Endothelial cell of umbilical vein (primary cell): ENCODE measurements at regions not wholly inside any gene's neighbourhood (a gene's known extent, or its start where the extent isn't known, plus 50 kb on each side); places are given as distances from the start of the nearest gene placed in this dataset.

Source experiments
- BruUV-seq: library from RNA; stranded (reverse); fragments of 400-500 nt; replicated peaks from 2 replicates; lab custom pipeline; 2021; lab: Mats Ljungman, UMichigan
- CTCF ChIA-PET: fragments of 300-600, 350-600 bp; sonication (Branson Sonifier 250); formaldehyde crosslinking; loops from one replicate; lab custom pipeline; 2021; ENCODE audit warnings: antibody characterized with exemption, inconsistent platforms; lab: Charles Lee
- POLR2A ChIA-PET: fragments of 300-600, 350-600 bp; sonication (Branson Sonifier 250); formaldehyde crosslinking; loops from one replicate; lab custom pipeline; 2021; ENCODE audit warnings: antibody characterized with exemption, inconsistent platforms; lab: Charles Lee
- DNase-seq: peaks from one replicate; pipeline ENCODE4 v3.0.0-alpha.2; 2011; ENCODE audit warnings: low read depth, low spot score
- FAIRE-seq: peaks from 2 replicates; lab custom pipeline; 2011; peaks lifted over from hg19 to GRCh38; lab: Jason Lieb, UNC
- H2AFZ ChIP-seq: 2 replicates; pipeline ENCODE4 v1.6.0; 2012; ENCODE audit warnings: low read depth, low read length, control low read depth, inconsistent platforms
- H3K27ac ChIP-seq: 2 replicates; pipeline ENCODE4 v1.5.1; 2011; ENCODE audit warnings: low read depth, mild to moderate bottlenecking, control low read depth, low read length, moderate library complexity; ENCODE audit not compliant: insufficient read depth
- H3K27me3 ChIP-seq, 2 experiments: 2 replicates each; pipeline versions ENCODE4 v1.6.0 to v1.6.1; 2011; ENCODE audit warnings: low read length in 2 of 2, mixed read lengths in 1 of 2; ENCODE audit not compliant: control insufficient read depth in 2 of 2, insufficient read depth in 2 of 2
- H3K36me3 ChIP-seq, 2 experiments: 2 replicates in 1 of 2; 3 replicates in 1 of 2; pipeline ENCODE4 v1.5.1; 2011; ENCODE audit warnings: low read length in 2 of 2, mild to moderate bottlenecking in 1 of 2, moderate library complexity in 1 of 2; ENCODE audit not compliant: control insufficient read depth in 2 of 2, insufficient read depth in 2 of 2; ENCODE audit errors: extremely low read depth in 1 of 2
- H3K4me1 ChIP-seq: 3 replicates; pipeline ENCODE4 v1.5.1; 2011; ENCODE audit warnings: mild to moderate bottlenecking, low read length; ENCODE audit not compliant: control insufficient read depth, insufficient read depth; ENCODE audit errors: extremely low read depth
- H3K4me2 ChIP-seq: 2 replicates; pipeline ENCODE4 v1.6.1; 2011; ENCODE audit warnings: low read length, control low read depth, mixed read lengths; ENCODE audit not compliant: insufficient read depth
- H3K4me3 ChIP-seq, 3 experiments: fragments of 200-600 bp in 1 of 3; sonication (generic), shearing (Covaris generic) in 1 of 3; replicated peaks in 1 of 3; 2 replicates each; pipeline ENCODE4 v1.5.1; 2011 to 2016; ENCODE audit warnings: control low read depth in 3 of 3, low read length in 3 of 3, mild to moderate bottlenecking in 2 of 3, inconsistent platforms in 1 of 3, low read depth in 1 of 3, moderate library complexity in 1 of 3; ENCODE audit not compliant: insufficient read depth in 1 of 3
- H3K79me2 ChIP-seq: 2 replicates; pipeline ENCODE4 v1.6.0; 2012; ENCODE audit warnings: low read length, inconsistent platforms; ENCODE audit not compliant: control insufficient read depth, insufficient read depth
- H3K9ac ChIP-seq: replicated peaks from 2 replicates; pipeline ENCODE3; 2011; ENCODE audit warnings: low read length, control low read depth; ENCODE audit not compliant: insufficient read depth; ENCODE audit errors: extremely low read depth
- H3K9me1 ChIP-seq: replicated peaks from 3 replicates; pipeline ENCODE4 v1.6.0; 2011; ENCODE audit warnings: mild to moderate bottlenecking, low read length; ENCODE audit not compliant: control insufficient read depth, insufficient read depth; ENCODE audit errors: extremely low read depth
- H3K9me3 ChIP-seq: replicated peaks from 2 replicates; pipeline ENCODE4 v1.5.1; 2012; ENCODE audit warnings: low read length, inconsistent platforms; ENCODE audit not compliant: control insufficient read depth, insufficient read depth
- H4K20me1 ChIP-seq: replicated peaks from 2 replicates; pipeline ENCODE3; 2011; ENCODE audit warnings: mild to moderate bottlenecking, low read length; ENCODE audit not compliant: control insufficient read depth, insufficient read depth; ENCODE audit errors: extremely low read depth
- EZH2 ChIP-seq: IDR thresholded peaks from 2 replicates; pipeline ENCODE4 v1.6.1; 2012; ENCODE audit warnings: borderline replicate concordance, low read depth, mild to moderate bottlenecking, moderate library complexity, low read length, inconsistent platforms; ENCODE audit not compliant: severe bottlenecking
- FOS ChIP-seq: IDR thresholded peaks from 2 replicates; pipeline ENCODE4 v1.6.1; 2011; ENCODE audit warnings: mild to moderate bottlenecking, low read length, moderate library complexity, borderline replicate concordance; ENCODE audit not compliant: insufficient read depth
- GATA2 ChIP-seq: IDR thresholded peaks from 2 replicates; pipeline ENCODE4 v1.7.0; 2011; ENCODE audit warnings: low read depth, mild to moderate bottlenecking, moderate library complexity, mixed read lengths, low read length; ENCODE audit not compliant: insufficient read length, insufficient read depth
- JUN ChIP-seq: IDR thresholded peaks from 2 replicates; pipeline ENCODE4 v1.6.1; 2011; ENCODE audit warnings: borderline replicate concordance, low read depth; ENCODE audit not compliant: insufficient read length, insufficient read depth
- MAX ChIP-seq: IDR thresholded peaks from 2 replicates; pipeline ENCODE4 v1.6.1; 2011; ENCODE audit not compliant: insufficient read depth, insufficient read length
- MYC ChIP-seq: IDR thresholded peaks from one replicate; pipeline ENCODE4 v1.6.1; 2011; ENCODE audit warnings: mild to moderate bottlenecking, low read depth, low read length
- POLR2A ChIP-seq: IDR thresholded peaks from 2 replicates; pipeline ENCODE4 v1.6.1; 2012; ENCODE audit warnings: low read depth, mild to moderate bottlenecking, control low read depth, low read length
- POLR2AphosphoS5 ChIP-seq: IDR thresholded peaks from 2 replicates; pipeline ENCODE4 v1.6.1; 2012; ENCODE audit warnings: low read depth, mild to moderate bottlenecking, control low read depth, low read length, moderate library complexity; ENCODE audit not compliant: insufficient read depth
- dilution Hi-C: fragments of 300-500 bp; cut with MboI; formaldehyde crosslinking; loops from one replicate; pipeline ENCODE4 v1.15.0; 2019; ENCODE audit warnings: low sequenced_read_pairs; ENCODE audit not compliant: extremely low pct_ligation_motif_present
- intact Hi-C: fragments of 100-400 bp; cut with micrococcal nuclease; formaldehyde crosslinking; loops from one replicate; pipeline ENCODE4 v1.10.0; 2022
- TF ChIP-seq, protein P1 (sequence below), 2 donors: IDR thresholded peaks; 1 replicate in 1 of 2; 2 replicates in 1 of 2; pipeline ENCODE4 v1.5.1; 2011; ENCODE audit warnings: low read length in 2 of 2, mild to moderate bottlenecking in 2 of 2, moderate library complexity in 2 of 2, control low read depth in 1 of 2, inconsistent platforms in 1 of 2, low read depth in 1 of 2; ENCODE audit not compliant: insufficient read depth in 1 of 2; ENCODE audit errors: extremely low read depth in 1 of 2

DNA sequence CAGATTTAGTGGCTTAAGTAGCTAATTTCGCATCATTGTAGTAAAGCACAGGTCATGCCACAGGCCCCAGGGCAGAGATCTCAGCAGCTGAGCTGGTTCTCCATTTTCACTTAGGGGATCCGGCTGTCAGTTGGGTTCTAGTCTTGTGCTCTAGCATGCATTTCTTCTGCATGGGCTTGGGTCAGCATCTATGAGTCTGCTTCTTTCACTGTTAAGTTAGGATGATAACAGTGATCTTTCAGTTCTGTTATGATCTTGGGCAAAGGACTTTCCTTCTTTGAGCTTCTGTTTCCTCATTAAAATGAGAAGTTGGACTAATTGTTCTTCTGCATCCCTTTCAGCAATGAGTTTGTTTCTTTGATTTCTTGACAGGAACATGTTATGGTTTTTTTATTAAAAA, 123.6 kb upstream of the DNAH14 start:
- no peak overlapping the region for H3K27ac ChIP-seq
- no peak overlapping the region for H3K9ac ChIP-seq
- TF ChIP-seq JUN: no peak
- TF ChIP-seq EZH2: no peak
- TF ChIP-seq MAX: no peak
- no peak for TF ChIP-seq MYC
- TF ChIP-seq, protein P1, sequence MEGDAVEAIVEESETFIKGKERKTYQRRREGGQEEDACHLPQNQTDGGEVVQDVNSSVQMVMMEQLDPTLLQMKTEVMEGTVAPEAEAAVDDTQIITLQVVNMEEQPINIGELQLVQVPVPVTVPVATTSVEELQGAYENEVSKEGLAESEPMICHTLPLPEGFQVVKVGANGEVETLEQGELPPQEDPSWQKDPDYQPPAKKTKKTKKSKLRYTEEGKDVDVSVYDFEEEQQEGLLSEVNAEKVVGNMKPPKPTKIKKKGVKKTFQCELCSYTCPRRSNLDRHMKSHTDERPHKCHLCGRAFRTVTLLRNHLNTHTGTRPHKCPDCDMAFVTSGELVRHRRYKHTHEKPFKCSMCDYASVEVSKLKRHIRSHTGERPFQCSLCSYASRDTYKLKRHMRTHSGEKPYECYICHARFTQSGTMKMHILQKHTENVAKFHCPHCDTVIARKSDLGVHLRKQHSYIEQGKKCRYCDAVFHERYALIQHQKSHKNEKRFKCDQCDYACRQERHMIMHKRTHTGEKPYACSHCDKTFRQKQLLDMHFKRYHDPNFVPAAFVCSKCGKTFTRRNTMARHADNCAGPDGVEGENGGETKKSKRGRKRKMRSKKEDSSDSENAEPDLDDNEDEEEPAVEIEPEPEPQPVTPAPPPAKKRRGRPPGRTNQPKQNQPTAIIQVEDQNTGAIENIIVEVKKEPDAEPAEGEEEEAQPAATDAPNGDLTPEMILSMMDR (IDR thresholded peaks at IDR 0.05; ENCODE audit: extremely low read depth in 1 of 2, insufficient read depth in 1 of 2, low read depth in 1 of 2, low read length in 2 of 2): no peak
- H3K4me1 ChIP-seq: no peaks in the 10 kb centered on the region
- POLR2A ChIA-PET: no interaction called here
- H3K4me2 ChIP-seq: no peak overlapping the region
- BruUV-seq: no TSS peak
- no peaks in the 10 kb centered on the region for H4K20me1 ChIP-seq
- dilution Hi-C loops (no loop called here), intact Hi-C loops (no loop called here)
- H2AFZ ChIP-seq: no peak overlapping the region
- no peaks in the 10 kb centered on the region for H3K36me3 ChIP-seq
- H3K79me2 ChIP-seq: no peaks in the 10 kb centered on the region
- no peak for FAIRE-seq
- CTCF ChIA-PET: interaction anchor here (0.7 kb wide), 1 partner anchor 292 kb away, joined by 3 read pairs; no protein-coding TSS in a partner anchor
- H3K27me3 ChIP-seq: no peaks in the 10 kb centered on the region
- DNase-seq: no peak
- no peaks in the 10 kb centered on the region for H3K9me1 ChIP-seq
- H3K9me3 ChIP-seq: no peaks in the 10 kb centered on the region
- H3K4me3 ChIP-seq: no peak overlapping the region

- CTCF ChIA-PET: no interaction called here
- no peak for FAIRE-seq
Observed at GRCh38 chr1:224809137-224809536, 120.3 kb upstream of the DNAH14 start.

More at GRCh38 chr1:224809137-224809536, 120.3 kb upstream of the DNAH14 start:
- no peaks in the 10 kb centered on the region for H3K9me1 ChIP-seq
- H3K4me1 ChIP-seq: no peaks in the 10 kb centered on the region
- no peaks in the 10 kb centered on the region for H3K36me3 ChIP-seq
- H2AFZ ChIP-seq: no peak overlapping the region
- dilution Hi-C loops: no loop called here
- H3K27me3 ChIP-seq: no peaks in the 10 kb centered on the region
- H3K9ac ChIP-seq: no peak overlapping the region
- H4K20me1 ChIP-seq: no peaks in the 10 kb centered on the region
- no peaks in the 10 kb centered on the region for H3K79me2 ChIP-seq
- H3K4me2 ChIP-seq: no peak overlapping the region
- intact Hi-C loops: no loop called here
- H3K27ac ChIP-seq: no peak overlapping the region
- no peak overlapping the region for H3K4me3 ChIP-seq
- H3K9me3 ChIP-seq: no peaks in the 10 kb centered on the region
- TF ChIP-seq FOS (no peak), POLR2A (no peak), MAX (no peak), MYC (no peak), POLR2AphosphoS5 (no peak), EZH2 (no peak), JUN (no peak), GATA2 (no peak)
- TF ChIP-seq, protein P1 (IDR thresholded peaks at IDR 0.05; ENCODE audit: extremely low read depth in 1 of 2, insufficient read depth in 1 of 2, low read depth in 1 of 2, low read length in 2 of 2): no peak
- POLR2A ChIA-PET: no interaction called here
- no peak for DNase-seq
- no TSS peak for BruUV-seq
